HFFc6 (cell line): ENCODE measurements at regions not wholly inside any gene's neighbourhood (a gene's known extent, or its start where the extent isn't known, plus 50 kb on each side); places are given as distances from the start of the nearest gene placed in this dataset.

Source experiments
- DNase-seq: peaks from one replicate; pipeline ENCODE4 v3.0.0-alpha.2; 2018
- H3K27ac Mint-ChIP-seq: 2 replicates; pipeline ENCODE4 v1.8.0; 2020; ENCODE audit warnings: mild to moderate bottlenecking, mixed read lengths
- H3K27me3 Mint-ChIP-seq: 2 replicates; pipeline ENCODE4 v1.8.0; 2021; ENCODE audit warnings: mild to moderate bottlenecking, moderate library complexity, mixed read lengths; ENCODE audit not compliant: insufficient read depth
- H3K36me3 Mint-ChIP-seq: 2 replicates; pipeline ENCODE4 v1.8.0; 2021; ENCODE audit warnings: low read depth, mixed read lengths
- H3K4me1 Mint-ChIP-seq: 2 replicates; pipeline ENCODE4 v1.8.0; 2020; ENCODE audit warnings: low read depth, mixed read lengths
- H3K4me3 Mint-ChIP-seq: 2 replicates; pipeline ENCODE4 v1.8.0; 2020; ENCODE audit warnings: mild to moderate bottlenecking, moderate library complexity, mixed read lengths
- H3K9me3 Mint-ChIP-seq: 2 replicates; pipeline ENCODE4 v1.8.0; 2020; ENCODE audit warnings: mild to moderate bottlenecking, mixed read lengths
- CTCF ChIP-seq: fragments of 200-600 bp; sonication (generic); IDR thresholded peaks from 2 replicates; pipeline ENCODE4 v1.5.0; 2021; ENCODE audit warnings: antibody characterized with exemption, mild to moderate bottlenecking

GRCh38 chr4:183563874-183564273, 59.0 kb downstream of the ING2 start:
- Mint-ChIP-seq H3K9me3 (no peaks in the 10 kb centered on the region), H3K4me1 (no peaks in the 10 kb centered on the region), H3K4me3 (no peak overlapping the region), H3K27ac (no peak overlapping the region), H3K36me3 (no peaks in the 10 kb centered on the region), H3K27me3 (peaks cover 23% of the 10 kb centered on the region)
- no peak for DNase-seq
- no peak for TF ChIP-seq CTCF

GRCh38 chr4:183571350-183571941, 66.6 kb downstream of the ING2 start:
- Mint-ChIP-seq H3K9me3 (no peaks in the 10 kb centered on the region), H3K27me3 (peaks cover 7% of the 10 kb centered on the region), H3K36me3 (no peaks in the 10 kb centered on the region), H3K4me3 (peak overlapping the region; percentile 9; the same call in 1 of the 2 replicates), H3K27ac (no peak overlapping the region), H3K4me1 (peaks cover 6% of the 10 kb centered on the region; the same call in 1 of the 2 replicates)
- no peak for TF ChIP-seq CTCF
- peak; percentile 21 for DNase-seq

GRCh38 chr4:183576701-183577404, 72.0 kb downstream of the ING2 start:
- no peaks in the 10 kb centered on the region for H3K36me3 Mint-ChIP-seq
- TF ChIP-seq CTCF = no peak
- H3K4me1 Mint-ChIP-seq = peaks cover 12% of the 10 kb centered on the region; the same call in 1 of the 2 replicates
- H3K27me3 Mint-ChIP-seq = no peaks in the 10 kb centered on the region; the same call in none of the 2 replicates
- H3K9me3 Mint-ChIP-seq = no peaks in the 10 kb centered on the region
- no peak overlapping the region for H3K27ac Mint-ChIP-seq
- H3K4me3 Mint-ChIP-seq = no peak overlapping the region
- DNase-seq = no peak

- H3K36me3 Mint-ChIP-seq = no peaks in the 10 kb centered on the region
- no peak for TF ChIP-seq CTCF
- H3K27me3 Mint-ChIP-seq = no peaks in the 10 kb centered on the region; the same call in 1 of the 2 replicates
- peaks cover 6% of the 10 kb centered on the region; the same call in 1 of the 2 replicates for H3K4me1 Mint-ChIP-seq
- H3K27ac Mint-ChIP-seq = no peak overlapping the region
- H3K4me3 Mint-ChIP-seq = no peak overlapping the region
- no peaks in the 10 kb centered on the region for H3K9me3 Mint-ChIP-seq
- DNase-seq = no peak
These were observed 75.5 kb downstream of the ING2 start for GRCh38 chr4:183580370-183580769.

- peaks cover 6% of the 10 kb centered on the region; the same call in 1 of the 2 replicates for H3K4me1 Mint-ChIP-seq
- H3K36me3 Mint-ChIP-seq = no peaks in the 10 kb centered on the region
- no peak overlapping the region for H3K4me3 Mint-ChIP-seq
- no peaks in the 10 kb centered on the region for H3K9me3 Mint-ChIP-seq
- H3K27ac Mint-ChIP-seq = no peak overlapping the region
- H3K27me3 Mint-ChIP-seq = no peaks in the 10 kb centered on the region; the same call in 1 of the 2 replicates
- DNase-seq = no peak
- no peak for TF ChIP-seq CTCF
These were observed 76.0 kb downstream of the ING2 start for GRCh38 chr4:183580849-183581248.
